CD4-positive, alpha-beta T cell (primary cell): ENCODE measurements at regions not wholly inside any gene's neighbourhood (a gene's known extent, or its start where the extent isn't known, plus 50 kb on each side); places are given as distances from the start of the nearest gene placed in this dataset.

Experiments used
- ATAC-seq: fragments of 200-7000 bp; cut with Tn5 transposase; one replicate; pipeline ENCODE4 v1.10.0; 2022; ENCODE audit warnings: mild to moderate bottlenecking; ENCODE audit not compliant: poor library complexity
- CTCF ChIA-PET: fragments of 350-600 bp; sonication (Branson Sonifier 250); formaldehyde crosslinking; loops from one replicate; lab custom pipeline; 2021; ENCODE audit warnings: antibody characterized with exemption, inconsistent platforms; lab: Charles Lee
- POLR2A ChIA-PET: fragments of 350-600 bp; sonication (Branson Sonifier 250); formaldehyde crosslinking; loops from one replicate; lab custom pipeline; 2021; ENCODE audit warnings: antibody characterized with exemption, inconsistent platforms; lab: Charles Lee
- DNase-seq, 14 experiments: peaks; one replicate each; pipeline ENCODE4 v3.0.0-alpha.2; 2013 to 2020; ENCODE audit warnings: mixed read lengths in 2 of 14
- H3K27ac ChIP-seq, 2 donors: one replicate each; pipeline versions ENCODE4 v1.5.1 to v1.7.0; 2013; ENCODE audit warnings: low read length in 2 of 2, low read depth in 1 of 2, mild to moderate bottlenecking in 1 of 2
- H3K27me3 ChIP-seq, 2 experiments: 1 replicate in 1 of 2; 2 replicates in 1 of 2; pipeline versions ENCODE4 v1.6.1 to v1.7.0; 2013; ENCODE audit warnings: low read length in 2 of 2, control low read depth in 1 of 2, mild to moderate bottlenecking in 1 of 2, moderate library complexity in 1 of 2; ENCODE audit not compliant: insufficient read depth in 2 of 2, control insufficient read depth in 1 of 2
- H3K36me3 ChIP-seq: one replicate; pipeline ENCODE4 v1.6.1; 2013; ENCODE audit warnings: low read length, control low read depth; ENCODE audit not compliant: insufficient read depth
- H3K4me1 ChIP-seq: one replicate; pipeline ENCODE4 v1.6.1; 2013; ENCODE audit warnings: low read length, control low read depth; ENCODE audit not compliant: insufficient read depth
- H3K4me3 ChIP-seq: one replicate; pipeline ENCODE4 v1.5.1; 2013; ENCODE audit warnings: mild to moderate bottlenecking, low read length, moderate library complexity
- H3K9me3 ChIP-seq, 2 experiments: 1 replicate in 1 of 2; 2 replicates in 1 of 2; pipeline versions ENCODE4 v1.6.1 to v1.7.0; 2013; ENCODE audit warnings: low read length in 2 of 2, mild to moderate bottlenecking in 2 of 2, control low read depth in 1 of 2, moderate library complexity in 1 of 2; ENCODE audit not compliant: control insufficient read depth in 1 of 2, insufficient read depth in 1 of 2
- H3K27ac Mint-ChIP-seq: one replicate; pipeline ENCODE4 v1.8.0; 2020; ENCODE audit warnings: mixed read lengths
- H3K27me3 Mint-ChIP-seq: one replicate; pipeline ENCODE4 v1.8.0; 2021; ENCODE audit warnings: mixed read lengths
- H3K36me3 Mint-ChIP-seq: one replicate; pipeline ENCODE4 v1.8.0; 2021; ENCODE audit warnings: low read depth, mixed read lengths
- H3K4me1 Mint-ChIP-seq: one replicate; pipeline ENCODE4 v1.8.0; 2021; ENCODE audit warnings: low read depth, mixed read lengths
- H3K4me3 Mint-ChIP-seq: one replicate; pipeline ENCODE4 v1.8.0; 2020; ENCODE audit warnings: mild to moderate bottlenecking, mixed read lengths
- H3K9me3 Mint-ChIP-seq: one replicate; pipeline ENCODE4 v1.8.0; 2020; ENCODE audit warnings: mixed read lengths
- intact Hi-C, 2 experiments: fragments of 100-400 bp; cut with DNase I in 1 of 2; cut with micrococcal nuclease in 1 of 2; formaldehyde crosslinking; loops; one replicate each; pipeline versions ENCODE4 v1.15.1 to v1.9.0; 2023 to 2025; cut with DNase I, micrococcal nuclease
- TF ChIP-seq, protein P1 (sequence below): fragments of 200-600 bp; IDR thresholded peaks from one replicate; pipeline ENCODE4 v1.8.0; 2022; ENCODE audit warnings: antibody characterized with exemption, mild to moderate bottlenecking

DNA sequence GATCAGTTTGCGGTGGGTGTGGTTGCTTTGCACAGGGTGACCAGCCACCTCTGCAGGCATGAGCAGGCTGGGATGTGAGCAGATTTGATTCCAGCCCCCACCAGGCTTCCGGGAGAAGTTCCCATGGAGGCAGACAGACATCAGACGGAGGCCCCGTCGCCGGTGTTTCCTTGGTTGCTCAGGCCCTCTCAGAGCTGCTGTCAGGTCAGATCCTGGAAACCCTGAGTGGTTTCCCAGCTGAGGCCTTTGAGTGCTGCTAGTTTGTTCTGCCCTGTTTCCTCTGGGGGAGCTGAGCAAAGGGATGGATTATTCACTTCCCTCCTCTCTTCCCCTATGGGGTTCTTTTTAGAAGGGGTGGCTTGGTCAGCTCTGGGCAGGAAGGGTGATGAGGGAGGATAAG is 62.2 kb downstream of the FAM241B start:
- Mint-ChIP-seq H3K4me1 (no peaks in the 10 kb centered on the region), H3K9me3 (no peaks in the 10 kb centered on the region), H3K27me3 (peaks cover 12% of the 10 kb centered on the region), H3K4me3 (no peak overlapping the region), H3K27ac (no peak overlapping the region), H3K36me3 (no peaks in the 10 kb centered on the region)
- no peaks in the 10 kb centered on the region for H3K36me3 ChIP-seq
- ChIA-PET POLR2A (no interaction called here), CTCF (no interaction called here)
- TF ChIP-seq, protein P1, sequence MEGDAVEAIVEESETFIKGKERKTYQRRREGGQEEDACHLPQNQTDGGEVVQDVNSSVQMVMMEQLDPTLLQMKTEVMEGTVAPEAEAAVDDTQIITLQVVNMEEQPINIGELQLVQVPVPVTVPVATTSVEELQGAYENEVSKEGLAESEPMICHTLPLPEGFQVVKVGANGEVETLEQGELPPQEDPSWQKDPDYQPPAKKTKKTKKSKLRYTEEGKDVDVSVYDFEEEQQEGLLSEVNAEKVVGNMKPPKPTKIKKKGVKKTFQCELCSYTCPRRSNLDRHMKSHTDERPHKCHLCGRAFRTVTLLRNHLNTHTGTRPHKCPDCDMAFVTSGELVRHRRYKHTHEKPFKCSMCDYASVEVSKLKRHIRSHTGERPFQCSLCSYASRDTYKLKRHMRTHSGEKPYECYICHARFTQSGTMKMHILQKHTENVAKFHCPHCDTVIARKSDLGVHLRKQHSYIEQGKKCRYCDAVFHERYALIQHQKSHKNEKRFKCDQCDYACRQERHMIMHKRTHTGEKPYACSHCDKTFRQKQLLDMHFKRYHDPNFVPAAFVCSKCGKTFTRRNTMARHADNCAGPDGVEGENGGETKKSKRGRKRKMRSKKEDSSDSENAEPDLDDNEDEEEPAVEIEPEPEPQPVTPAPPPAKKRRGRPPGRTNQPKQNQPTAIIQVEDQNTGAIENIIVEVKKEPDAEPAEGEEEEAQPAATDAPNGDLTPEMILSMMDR, result no peak
- no peak for DNase-seq
- no peaks in the 10 kb centered on the region for H3K4me1 ChIP-seq
- ATAC-seq, result no peak
- no peaks in the 10 kb centered on the region for H3K27me3 ChIP-seq
- H3K27ac ChIP-seq, result no peak overlapping the region
- no peak overlapping the region for H3K4me3 ChIP-seq
- intact Hi-C loops, result no loop called here
- H3K9me3 ChIP-seq, result no peaks in the 10 kb centered on the region

DNA sequence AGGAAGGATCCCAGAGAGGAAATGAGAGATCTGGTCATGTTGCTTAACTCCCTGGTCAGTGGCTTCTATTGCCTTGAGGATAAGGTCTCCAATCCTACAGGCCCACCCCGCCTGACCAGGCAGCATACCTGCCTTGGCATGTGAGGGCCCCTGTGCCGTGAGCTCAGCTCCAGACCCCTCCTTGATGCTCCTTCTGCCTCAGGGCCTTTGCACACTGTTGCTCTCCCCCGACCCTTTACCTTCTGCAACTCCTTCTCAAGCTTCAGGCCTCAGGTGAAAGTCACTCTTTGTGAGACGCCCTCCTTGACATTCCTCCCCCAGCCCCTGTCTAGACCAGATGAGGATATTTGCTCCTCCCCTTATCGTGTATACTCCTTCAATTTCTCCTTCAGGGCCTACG is 62.8 kb downstream of the FAM241B start:
- DNase-seq (no peak), ATAC-seq (no peak)
- CTCF ChIA-PET, result no interaction called here
- H3K36me3 Mint-ChIP-seq, result no peaks in the 10 kb centered on the region
- TF ChIP-seq, protein P1, result no peak
- Histone ChIP-seq H3K4me3 (no peak overlapping the region), H3K9me3 (no peaks in the 10 kb centered on the region), H3K27me3 (no peaks in the 10 kb centered on the region), H3K36me3 (no peaks in the 10 kb centered on the region), H3K4me1 (no peaks in the 10 kb centered on the region), H3K27ac (no peak overlapping the region)
- H3K27ac Mint-ChIP-seq, result no peak overlapping the region
- peaks cover 14% of the 10 kb centered on the region for H3K27me3 Mint-ChIP-seq
- H3K4me3 Mint-ChIP-seq, result no peak overlapping the region
- POLR2A ChIA-PET, result no interaction called here
- H3K9me3 Mint-ChIP-seq, result no peaks in the 10 kb centered on the region
- intact Hi-C loops, result no loop called here
- no peaks in the 10 kb centered on the region for H3K4me1 Mint-ChIP-seq

DNA sequence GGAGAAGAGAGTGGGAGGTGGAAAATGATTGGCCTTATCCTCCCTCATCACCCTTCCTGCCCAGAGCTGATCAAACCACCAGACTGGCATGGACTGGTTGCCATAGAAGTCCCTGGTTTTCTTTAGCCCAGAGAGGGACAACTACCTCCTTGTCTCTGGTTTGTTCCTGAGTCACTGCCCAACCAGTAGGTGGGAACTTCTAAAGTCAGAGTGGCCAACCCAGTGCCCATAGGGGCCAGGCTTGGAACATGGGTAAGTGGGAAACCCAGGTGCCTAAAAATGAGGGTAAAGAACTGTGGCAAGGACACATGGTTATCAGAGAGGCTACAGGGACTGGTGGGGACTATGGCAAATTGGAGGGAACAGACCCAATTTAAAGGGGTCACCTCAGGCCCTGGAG is 63.8 kb downstream of the FAM241B start:
- no peaks in the 10 kb centered on the region for H3K36me3 ChIP-seq
- Mint-ChIP-seq H3K4me1 (no peaks in the 10 kb centered on the region), H3K9me3 (no peaks in the 10 kb centered on the region), H3K27ac (no peak overlapping the region), H3K27me3 (peaks cover 14% of the 10 kb centered on the region), H3K4me3 (no peak overlapping the region), H3K36me3 (no peaks in the 10 kb centered on the region)
- TF ChIP-seq, protein P1, result no peak
- H3K4me3 ChIP-seq, result no peak overlapping the region
- DNase-seq, result no peak
- intact Hi-C loops, result no loop called here
- H3K27ac ChIP-seq, result no peak overlapping the region
- H3K27me3 ChIP-seq, result no peaks in the 10 kb centered on the region
- POLR2A ChIA-PET, result no interaction called here
- CTCF ChIA-PET, result interaction anchor here (0.6 kb wide), 1 partner anchor 395 kb away, joined by 3 read pairs; no protein-coding TSS in a partner anchor
- no peak for ATAC-seq
- H3K4me1 ChIP-seq, result no peaks in the 10 kb centered on the region
- no peaks in the 10 kb centered on the region for H3K9me3 ChIP-seq
